HG03565 (cell line): ENCODE measurements at regions not wholly inside any gene's neighbourhood (a gene's known extent, or its start where the extent isn't known, plus 50 kb on each side); places are given as distances from the start of the nearest gene placed in this dataset.
"Not testable (repeated sequence)": the region's sequence is repeated elsewhere in the genome, so short reads cannot be mapped to it uniquely, and the experiment has no call there.

ENCODE experiments used
- ATAC-seq: cut with Tn5 transposase; IDR thresholded peaks from one replicate; pipeline ENCODE4 v1.9.1; 2021; ENCODE audit warnings: mild to moderate bottlenecking, moderate library complexity; ENCODE audit not compliant: unreplicated experiment

- no peak for ATAC-seq
Measured at GRCh38 chr6:98395610-98396166, 438.7 kb upstream of the POU3F2 start.

- ATAC-seq, result no peak
Measured at GRCh38 chr6:98416027-98416426, 418.3 kb upstream of the POU3F2 start.

- not testable (repeated sequence) for ATAC-seq
Measured at GRCh38 chr6:98416497-98417158, 417.7 kb upstream of the POU3F2 start.

- ATAC-seq, result peak; percentile 81
Measured at GRCh38 chr6:98433325-98434056, 400.9 kb upstream of the POU3F2 start.

GRCh38 chr6:98443633-98444032, 390.7 kb upstream of the POU3F2 start:
- no peak for ATAC-seq

GRCh38 chr6:98452685-98453084, 381.7 kb upstream of the POU3F2 start:
- ATAC-seq, result no peak

GRCh38 chr6:98454809-98455322, 379.5 kb upstream of the POU3F2 start:
- ATAC-seq, result no peak

- no peak for ATAC-seq
Measured at GRCh38 chr6:98458708-98459107, 375.7 kb upstream of the POU3F2 start.

- no peak for ATAC-seq
Measured at GRCh38 chr6:98463038-98464000, 371.1 kb upstream of the POU3F2 start.

GRCh38 chr6:98467091-98467490, 367.3 kb upstream of the POU3F2 start:
- ATAC-seq, result no peak

- ATAC-seq, result no peak
Measured at GRCh38 chr6:98467902-98468301, 366.5 kb upstream of the POU3F2 start.

- no peak for ATAC-seq
Measured at GRCh38 chr6:98469141-98469540, 365.2 kb upstream of the POU3F2 start.

GRCh38 chr6:98470821-98471220, 363.6 kb upstream of the POU3F2 start:
- no peak for ATAC-seq

- ATAC-seq, result no peak
Measured at GRCh38 chr6:98471444-98471843, 362.9 kb upstream of the POU3F2 start.

- no peak for ATAC-seq
Measured at GRCh38 chr6:98477231-98477630, 357.1 kb upstream of the POU3F2 start.

GRCh38 chr6:98484696-98485095, 349.7 kb upstream of the POU3F2 start:
- ATAC-seq, result no peak

- no peak for ATAC-seq
Measured at GRCh38 chr6:98485593-98485992, 348.8 kb upstream of the POU3F2 start.

GRCh38 chr6:98486057-98486456, 348.3 kb upstream of the POU3F2 start:
- no peak for ATAC-seq

GRCh38 chr6:98487612-98488011, 346.8 kb upstream of the POU3F2 start:
- no peak for ATAC-seq

- ATAC-seq, result no peak
Measured at GRCh38 chr6:98498144-98498775, 336.1 kb upstream of the POU3F2 start.
